ENCODE measurements at regions not wholly inside any gene's neighbourhood (a gene's known extent, or its start where the extent isn't known, plus 50 kb on each side); places are given as distances from the start of the nearest gene placed in this dataset.

DNA sequence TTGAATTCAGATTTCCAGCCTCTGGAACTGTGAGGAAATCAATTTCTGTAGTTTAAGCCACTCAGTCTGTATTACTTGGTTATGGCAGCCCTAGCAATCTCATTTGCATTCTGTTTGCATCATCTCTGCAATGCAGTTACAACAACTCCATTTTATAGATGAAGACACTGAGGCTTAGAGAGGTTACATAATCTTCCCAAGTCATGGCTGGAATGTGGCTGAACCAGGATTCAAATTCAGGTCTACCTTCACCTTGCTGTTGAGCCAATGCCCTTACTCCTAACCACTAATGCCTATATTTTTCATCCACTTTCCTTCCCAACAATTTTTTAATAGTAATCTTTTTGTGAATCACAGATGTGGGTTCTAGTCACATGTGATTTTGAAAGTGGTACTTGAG, 469.8 kb upstream of the CCL2 start:
- no peak for DNase-seq
- no peaks in the 10 kb centered on the region for H3K36me3 ChIP-seq
- H3K9me3 ChIP-seq, result no peaks in the 10 kb centered on the region
- H3K4me1 ChIP-seq, result no peaks in the 10 kb centered on the region
- in situ Hi-C loops (cut with MboI; ENCODE audit: low pct_ligation_motif_present in 1 of 4, low pct_unique_long_range_greater_than_20kb in 1 of 4, low sequenced_read_pairs in 3 of 4), result loop anchor here in 3 of 4 donors (10.0 to 25.0 kb wide), 2 partner anchors 352 to 370 kb away; no protein-coding TSS in a partner anchor
- no peak overlapping the region for H3K27ac ChIP-seq
- peaks cover 10% of the 10 kb centered on the region for H3K27me3 ChIP-seq
- TF ChIP-seq POLR2A (IDR thresholded peaks at IDR 0.05), result no peak
- TF ChIP-seq, protein P1, sequence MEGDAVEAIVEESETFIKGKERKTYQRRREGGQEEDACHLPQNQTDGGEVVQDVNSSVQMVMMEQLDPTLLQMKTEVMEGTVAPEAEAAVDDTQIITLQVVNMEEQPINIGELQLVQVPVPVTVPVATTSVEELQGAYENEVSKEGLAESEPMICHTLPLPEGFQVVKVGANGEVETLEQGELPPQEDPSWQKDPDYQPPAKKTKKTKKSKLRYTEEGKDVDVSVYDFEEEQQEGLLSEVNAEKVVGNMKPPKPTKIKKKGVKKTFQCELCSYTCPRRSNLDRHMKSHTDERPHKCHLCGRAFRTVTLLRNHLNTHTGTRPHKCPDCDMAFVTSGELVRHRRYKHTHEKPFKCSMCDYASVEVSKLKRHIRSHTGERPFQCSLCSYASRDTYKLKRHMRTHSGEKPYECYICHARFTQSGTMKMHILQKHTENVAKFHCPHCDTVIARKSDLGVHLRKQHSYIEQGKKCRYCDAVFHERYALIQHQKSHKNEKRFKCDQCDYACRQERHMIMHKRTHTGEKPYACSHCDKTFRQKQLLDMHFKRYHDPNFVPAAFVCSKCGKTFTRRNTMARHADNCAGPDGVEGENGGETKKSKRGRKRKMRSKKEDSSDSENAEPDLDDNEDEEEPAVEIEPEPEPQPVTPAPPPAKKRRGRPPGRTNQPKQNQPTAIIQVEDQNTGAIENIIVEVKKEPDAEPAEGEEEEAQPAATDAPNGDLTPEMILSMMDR (IDR thresholded peaks at IDR 0.05), result no peak
- no peak for TF ChIP-seq POLR2AphosphoS5 (IDR thresholded peaks at IDR 0.05)
- no peak for TF ChIP-seq EP300 (IDR thresholded peaks at IDR 0.05; ENCODE audit: low read depth)
- no peak overlapping the region for H3K4me3 ChIP-seq
- intact Hi-C loops (cut with DNase I; ENCODE audit: low total_unique reads), result no loop called here

DNA sequence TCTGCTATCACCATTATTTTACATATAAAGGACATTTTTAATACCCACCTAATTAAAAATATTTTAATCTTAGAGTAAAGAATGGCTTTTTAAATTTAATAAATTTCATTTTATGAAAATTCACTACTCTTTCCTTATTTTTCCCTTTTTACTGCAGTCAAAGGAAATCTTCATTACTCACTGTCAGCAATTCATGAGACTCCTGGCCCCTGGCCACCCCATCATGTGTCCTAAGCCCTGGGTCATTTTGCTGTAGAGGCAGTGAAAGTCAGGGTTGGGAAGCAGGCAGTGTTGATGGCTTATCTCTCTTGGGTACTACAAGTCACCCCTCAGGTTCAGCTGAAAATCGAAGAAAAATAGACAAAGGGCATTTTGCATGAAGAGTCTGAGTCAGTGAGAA, 468.6 kb upstream of the CCL2 start:
- Histone ChIP-seq H3K36me3 (no peaks in the 10 kb centered on the region), H3K9me3 (no peaks in the 10 kb centered on the region), H3K4me3 (no peak overlapping the region), H3K27ac (no peak overlapping the region), H3K4me1 (no peaks in the 10 kb centered on the region), H3K27me3 (peaks cover 7% of the 10 kb centered on the region)
- intact Hi-C loops (cut with DNase I; ENCODE audit: low total_unique reads) (no loop called here), in situ Hi-C loops (cut with MboI; ENCODE audit: low pct_ligation_motif_present in 1 of 4, low pct_unique_long_range_greater_than_20kb in 1 of 4, low sequenced_read_pairs in 3 of 4) (loop anchor here in 3 of 4 donors (10.0 to 25.0 kb wide), 2 partner anchors 351 to 368 kb away; no protein-coding TSS in a partner anchor)
- TF ChIP-seq POLR2A (IDR thresholded peaks at IDR 0.05) (no peak), POLR2AphosphoS5 (IDR thresholded peaks at IDR 0.05) (no peak), EP300 (IDR thresholded peaks at IDR 0.05; ENCODE audit: low read depth) (no peak)
- TF ChIP-seq, protein P1 (IDR thresholded peaks at IDR 0.05), result no peak
- WGBS, 2 donors (ENCODE audit: low coverage in 1 of 2), result 42 to 80% methylated on average over 1 of the region's 1 CpG
- DNase-seq, result no peak

DNA sequence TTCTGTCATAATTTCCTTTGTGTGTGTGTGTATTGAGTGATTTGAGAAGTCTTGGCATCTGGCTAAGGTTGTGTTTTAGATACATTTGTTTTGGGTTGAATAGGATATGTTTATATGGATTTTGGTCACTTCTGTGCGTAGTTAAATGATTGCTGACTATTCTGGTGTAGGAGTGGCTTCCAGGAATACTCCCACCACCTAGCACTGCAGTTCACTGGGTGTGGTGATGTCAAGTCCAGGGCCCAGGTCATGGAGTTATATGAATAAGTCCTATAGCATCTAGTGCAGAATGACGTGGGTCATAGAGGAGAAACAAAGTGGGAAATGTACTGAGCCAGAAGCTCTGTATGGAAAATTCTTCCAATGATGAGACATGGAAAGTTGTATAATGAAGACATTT, 465.4 kb upstream of the CCL2 start:
- no peaks in the 10 kb centered on the region for H3K9me3 ChIP-seq
- in situ Hi-C loops (cut with MboI; ENCODE audit: low pct_ligation_motif_present in 1 of 4, low pct_unique_long_range_greater_than_20kb in 1 of 4, low sequenced_read_pairs in 3 of 4), result loop anchor here in 3 of 4 donors (10.0 to 25.0 kb wide), 2 partner anchors 348 to 365 kb away; no protein-coding TSS in a partner anchor

DNA sequence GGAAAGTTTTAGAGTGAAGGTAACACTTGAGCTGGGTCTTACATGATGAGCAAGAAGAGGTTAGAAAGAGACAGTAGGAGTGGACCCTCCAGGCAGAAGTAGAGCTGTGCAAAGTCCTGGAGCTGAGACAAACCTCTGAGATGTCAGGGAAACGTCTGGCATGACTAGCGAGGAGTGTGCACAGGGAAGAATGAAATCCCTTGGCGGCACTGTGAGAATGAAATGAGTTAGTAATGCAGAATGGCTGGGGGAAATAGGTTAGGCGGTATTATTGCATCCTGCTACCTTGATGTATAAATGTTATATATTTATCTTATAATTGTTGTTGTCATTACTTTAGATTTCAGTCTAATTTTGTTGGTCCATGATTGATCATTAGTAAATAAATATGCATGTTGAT, 457.9 kb upstream of the CCL2 start:
- Histone ChIP-seq H3K4me3 (no peak overlapping the region), H3K9me3 (no peaks in the 10 kb centered on the region), H3K4me1 (no peaks in the 10 kb centered on the region), H3K27me3 (no peaks in the 10 kb centered on the region), H3K36me3 (no peaks in the 10 kb centered on the region), H3K27ac (no peak overlapping the region)
- WGBS, 2 donors (ENCODE audit: low coverage in 1 of 2), result 67 to 78% methylated on average over 2 to 4 of the region's 4 CpGs
- intact Hi-C loops (cut with DNase I; ENCODE audit: low total_unique reads) (no loop called here), in situ Hi-C loops (cut with MboI; ENCODE audit: low pct_ligation_motif_present in 1 of 4, low pct_unique_long_range_greater_than_20kb in 1 of 4, low sequenced_read_pairs in 3 of 4) (loop anchor here in 2 of 4 donors (25.0 kb wide), 1 partner anchor 340 kb away; no protein-coding TSS in a partner anchor)
- no peak for DNase-seq
- TF ChIP-seq, protein P1 (IDR thresholded peaks at IDR 0.05), result no peak
- TF ChIP-seq EP300 (IDR thresholded peaks at IDR 0.05; ENCODE audit: low read depth) (no peak), POLR2AphosphoS5 (IDR thresholded peaks at IDR 0.05) (no peak), POLR2A (IDR thresholded peaks at IDR 0.05) (no peak)

More for the DNA sequence above, 465.4 kb upstream of the CCL2 start:
- no peak overlapping the region for H3K27ac ChIP-seq
- no peak for TF ChIP-seq EP300 (IDR thresholded peaks at IDR 0.05; ENCODE audit: low read depth)
- TF ChIP-seq POLR2A (IDR thresholded peaks at IDR 0.05), result no peak
- TF ChIP-seq, protein P1 (IDR thresholded peaks at IDR 0.05), result no peak
- TF ChIP-seq POLR2AphosphoS5 (IDR thresholded peaks at IDR 0.05), result no peak
- peaks cover 7% of the 10 kb centered on the region for H3K27me3 ChIP-seq
- no peaks in the 10 kb centered on the region for H3K36me3 ChIP-seq
- no peaks in the 10 kb centered on the region for H3K4me1 ChIP-seq
- no peak overlapping the region for H3K4me3 ChIP-seq
- DNase-seq, result no peak
- WGBS, 2 donors (ENCODE audit: low coverage in 1 of 2), result 54 to 82% methylated on average over 1 to 2 of the region's 2 CpGs
- intact Hi-C loops (cut with DNase I; ENCODE audit: low total_unique reads), result no loop called here

All from transverse colon (tissue), 4 donors.